Astrocyte (in vitro differentiated cells and primary cell): ENCODE measurements at regions not wholly inside any gene's neighbourhood (a gene's known extent, or its start where the extent isn't known, plus 50 kb on each side); places are given as distances from the start of the nearest gene placed in this dataset.

Experiments used
- DNase-seq: peaks from one replicate; pipeline ENCODE4 v3.0.0-alpha.2; 2010; ENCODE audit warnings: low read depth
- FAIRE-seq: peaks from 2 replicates; lab custom pipeline; 2011; peaks lifted over from hg19 to GRCh38; lab: Jason Lieb, UNC
- H2AFZ ChIP-seq: 2 replicates; pipeline ENCODE4 v1.6.0; 2012; ENCODE audit warnings: low read depth, low read length, inconsistent platforms
- H3K27ac ChIP-seq: 2 replicates; pipeline ENCODE4 v1.5.1; 2011; ENCODE audit warnings: low read depth, low read length, inconsistent platforms
- H3K27me3 ChIP-seq: 2 replicates; pipeline ENCODE4 v1.6.0; 2011; ENCODE audit warnings: low read length, inconsistent platforms; ENCODE audit not compliant: insufficient read depth
- H3K36me3 ChIP-seq: 2 replicates; pipeline ENCODE4 v1.5.1; 2011; ENCODE audit warnings: low read length, inconsistent platforms; ENCODE audit not compliant: insufficient read depth
- H3K4me1 ChIP-seq: 2 replicates; pipeline ENCODE4 v1.5.1; 2011; ENCODE audit warnings: low read length, inconsistent platforms; ENCODE audit not compliant: insufficient read depth
- H3K4me2 ChIP-seq: 2 replicates; pipeline ENCODE4 v1.6.0; 2012; ENCODE audit warnings: low read length, inconsistent platforms
- H3K4me3 ChIP-seq: 2 replicates; pipeline ENCODE4 v1.5.1; 2011; ENCODE audit warnings: low read depth, mild to moderate bottlenecking, low read length, inconsistent platforms; ENCODE audit not compliant: insufficient read depth
- H3K79me2 ChIP-seq: 2 replicates; pipeline ENCODE4 v1.6.0; 2012; ENCODE audit warnings: mild to moderate bottlenecking, low read length, inconsistent platforms; ENCODE audit not compliant: insufficient read depth
- H3K9ac ChIP-seq: 2 replicates; pipeline ENCODE4 v1.6.0; 2012; ENCODE audit warnings: mild to moderate bottlenecking, low read length, inconsistent platforms
- H3K9me3 ChIP-seq: 2 replicates; pipeline ENCODE4 v1.5.1; 2012; ENCODE audit warnings: low read depth, mild to moderate bottlenecking, low read length, inconsistent platforms; ENCODE audit not compliant: insufficient read depth
- H4K20me1 ChIP-seq: 2 replicates; pipeline ENCODE4 v1.6.0; 2012; ENCODE audit warnings: low read length, inconsistent platforms; ENCODE audit not compliant: insufficient read depth
- H3K27ac Mint-ChIP-seq: one replicate; pipeline ENCODE4 v1.8.0; 2021; ENCODE audit warnings: mild to moderate bottlenecking, mixed read lengths; ENCODE audit not compliant: unreplicated experiment
- H3K27me3 Mint-ChIP-seq: one replicate; pipeline ENCODE4 v1.8.0; 2021; ENCODE audit warnings: low read depth, mixed read lengths; ENCODE audit not compliant: unreplicated experiment
- H3K36me3 Mint-ChIP-seq: one replicate; pipeline ENCODE4 v1.8.0; 2021; ENCODE audit warnings: low read depth, mixed read lengths; ENCODE audit not compliant: unreplicated experiment
- H3K4me1 Mint-ChIP-seq: one replicate; pipeline ENCODE4 v1.8.0; 2021; ENCODE audit warnings: low read depth, mixed read lengths; ENCODE audit not compliant: unreplicated experiment
- H3K4me3 Mint-ChIP-seq: one replicate; pipeline ENCODE4 v1.8.0; 2021; ENCODE audit warnings: mild to moderate bottlenecking, moderate library complexity, mixed read lengths; ENCODE audit not compliant: unreplicated experiment
- H3K9me3 Mint-ChIP-seq: one replicate; pipeline ENCODE4 v1.8.0; 2021; ENCODE audit warnings: mild to moderate bottlenecking, mixed read lengths; ENCODE audit not compliant: unreplicated experiment
- CTCF ChIP-seq: IDR thresholded peaks from 2 replicates; pipeline ENCODE4 v1.5.1; 2011; ENCODE audit warnings: low read depth, mild to moderate bottlenecking, inconsistent platforms, low read length, moderate library complexity; ENCODE audit not compliant: insufficient read depth
- EZH2 ChIP-seq: IDR thresholded peaks from 2 replicates; pipeline ENCODE4 v1.6.1; 2012; ENCODE audit warnings: mild to moderate bottlenecking, low read length, inconsistent platforms; ENCODE audit not compliant: insufficient read depth

GRCh38 chr2:150090031-150090430 lies 397.4 kb downstream of the RND3 start:
- Histone ChIP-seq H3K4me2 (no peak overlapping the region), H3K79me2 (no peaks in the 10 kb centered on the region), H3K36me3 (no peaks in the 10 kb centered on the region), H3K4me1 (peaks cover 3% of the 10 kb centered on the region), H2AFZ (no peak overlapping the region), H4K20me1 (no peaks in the 10 kb centered on the region), H3K4me3 (no peak overlapping the region), H3K27ac (no peak overlapping the region), H3K9me3 (no peaks in the 10 kb centered on the region), H3K9ac (no peak overlapping the region), H3K27me3 (no peaks in the 10 kb centered on the region)
- Mint-ChIP-seq H3K36me3 (no peaks in the 10 kb centered on the region), H3K9me3 (no peaks in the 10 kb centered on the region), H3K4me1 (peaks cover 5% of the 10 kb centered on the region), H3K27me3 (no peaks in the 10 kb centered on the region), H3K4me3 (no peak overlapping the region), H3K27ac (no peak overlapping the region)
- FAIRE-seq, result no peak
- no peak for DNase-seq
- TF ChIP-seq EZH2, result no peak
- TF ChIP-seq CTCF, result no peak

- no peaks in the 10 kb centered on the region for H3K9me3 ChIP-seq
- peaks cover 3% of the 10 kb centered on the region for H3K4me1 ChIP-seq
- H3K27ac ChIP-seq, result no peak overlapping the region
- H3K27ac Mint-ChIP-seq, result no peak overlapping the region
- peak; percentile 16 for DNase-seq
- no peak overlapping the region for H3K4me2 ChIP-seq
- no peaks in the 10 kb centered on the region for H3K27me3 ChIP-seq
- no peaks in the 10 kb centered on the region for H4K20me1 ChIP-seq
- H3K4me3 Mint-ChIP-seq, result no peak overlapping the region
- H3K9me3 Mint-ChIP-seq, result peaks cover 3% of the 10 kb centered on the region
- no peaks in the 10 kb centered on the region for H3K27me3 Mint-ChIP-seq
- FAIRE-seq, result no peak
- H3K79me2 ChIP-seq, result no peaks in the 10 kb centered on the region
- H3K36me3 ChIP-seq, result no peaks in the 10 kb centered on the region
- H3K9ac ChIP-seq, result no peak overlapping the region
- H2AFZ ChIP-seq, result no peak overlapping the region
- H3K4me3 ChIP-seq, result no peak overlapping the region
- peaks cover 5% of the 10 kb centered on the region for H3K4me1 Mint-ChIP-seq
- H3K36me3 Mint-ChIP-seq, result no peaks in the 10 kb centered on the region
- TF ChIP-seq EZH2 (no peak), CTCF (no peak)
Observed at GRCh38 chr2:150088538-150088937, 398.9 kb downstream of the RND3 start.

GRCh38 chr2:150085478-150085877 lies 402.0 kb downstream of the RND3 start:
- Histone ChIP-seq H3K79me2 (no peaks in the 10 kb centered on the region), H3K9ac (no peak overlapping the region), H3K4me2 (no peak overlapping the region), H3K4me1 (peaks cover 5% of the 10 kb centered on the region), H3K36me3 (no peaks in the 10 kb centered on the region), H2AFZ (no peak overlapping the region), H3K4me3 (no peak overlapping the region), H3K9me3 (no peaks in the 10 kb centered on the region), H3K27me3 (no peaks in the 10 kb centered on the region), H3K27ac (no peak overlapping the region), H4K20me1 (no peaks in the 10 kb centered on the region)
- DNase-seq, result no peak
- Mint-ChIP-seq H3K4me3 (no peak overlapping the region), H3K9me3 (peaks cover 3% of the 10 kb centered on the region), H3K27ac (no peak overlapping the region), H3K27me3 (no peaks in the 10 kb centered on the region), H3K36me3 (no peaks in the 10 kb centered on the region), H3K4me1 (peaks cover 8% of the 10 kb centered on the region)
- no peak for FAIRE-seq
- TF ChIP-seq CTCF (no peak), EZH2 (no peak)
